HCT116 (cell line): ENCODE measurements at regions not wholly inside any gene's neighbourhood (a gene's known extent, or its start where the extent isn't known, plus 50 kb on each side); places are given as distances from the start of the nearest gene placed in this dataset.

Source experiments
- ATAC-seq: fragments of 200-7000 bp; cut with Tn5 transposase; 2 replicates; pipeline ENCODE4 v1.9.1; 2020; ENCODE audit warnings: mild to moderate bottlenecking, moderate library complexity
- BruUV-seq: library from RNA; stranded (reverse); fragments of 400-500 nt; replicated peaks from 2 replicates; lab custom pipeline; 2021; lab: Mats Ljungman, UMichigan
- CTCF ChIA-PET: fragments of 300-600 bp; sonication (Branson Sonifier 250); formaldehyde crosslinking; loops from one replicate; lab custom pipeline; 2021; ENCODE audit warnings: antibody characterized with exemption; lab: Charles Lee
- POLR2A ChIA-PET: fragments of 300-600, 350-600 bp; sonication (Branson Sonifier 250); formaldehyde crosslinking; loops from one replicate; lab custom pipeline; 2021; ENCODE audit warnings: antibody characterized with exemption; lab: Charles Lee
- RAD21 ChIA-PET, 2 experiments: fragments of 300-600 bp; sonication (Branson Sonifier 250); formaldehyde crosslinking; loops; one replicate each; lab custom pipeline; 2023; ENCODE audit warnings: low total read pairs in 2 of 2; ENCODE audit not compliant: uncharacterized antibody in 2 of 2, unreplicated experiment in 2 of 2, low non-redundant PET in 1 of 2; lab: Charles Lee
- DNase-seq: peaks from one replicate; pipeline ENCODE4 v3.0.0-alpha.2; 2010; ENCODE audit warnings: low read depth, low spot score
- H2AFZ ChIP-seq: fragments of 200-600 bp; shearing (Covaris generic), sonication (generic); 2 replicates; pipeline ENCODE4 v1.6.1; 2017; ENCODE audit warnings: low read depth, mixed run types, mixed read lengths, antibody characterized with exemption, low read length; ENCODE audit not compliant: poor library complexity, severe bottlenecking
- H3K27ac ChIP-seq: 2 replicates; pipeline ENCODE4 v1.5.1; 2012; ENCODE audit warnings: low read depth, low read length
- H3K27me3 ChIP-seq: fragments of 200-600 bp; sonication (generic); 2 replicates; pipeline ENCODE4 v1.6.1; 2016; ENCODE audit warnings: mixed run types, low read length, mixed read lengths; ENCODE audit not compliant: insufficient read depth
- H3K36me3 ChIP-seq, 2 experiments: fragments of 200-500 bp in 1 of 2; fragments of 200-600 bp in 1 of 2; sonication (Bioruptor generic) in 1 of 2; sonication (generic) in 1 of 2; 2 replicates each; pipeline versions ENCODE4 v1.5.1 to v1.6.1; 2014 to 2016; ENCODE audit warnings: low read length in 2 of 2, inconsistent platforms in 1 of 2, mixed read lengths in 1 of 2, mixed run types in 1 of 2; ENCODE audit not compliant: insufficient read depth in 2 of 2, control insufficient read depth in 1 of 2
- H3K4me1 ChIP-seq, 2 experiments: fragments of 200-600 bp in 1 of 2; sonication (generic) in 1 of 2; 2 replicates each; pipeline versions ENCODE4 v1.5.1 to v1.6.1; 2012 to 2017; ENCODE audit warnings: low read length in 2 of 2, inconsistent platforms in 1 of 2, mild to moderate bottlenecking in 1 of 2, mixed read lengths in 1 of 2, mixed run types in 1 of 2, moderate library complexity in 1 of 2; ENCODE audit not compliant: insufficient read depth in 2 of 2, control insufficient read depth in 1 of 2
- H3K4me2 ChIP-seq: fragments of 200-600 bp; sonication (generic); 2 replicates; pipeline ENCODE4 v1.6.1; 2017; ENCODE audit warnings: mixed run types, low read length, mixed read lengths
- H3K4me3 ChIP-seq, 2 experiments: fragments of 200-600 bp in 1 of 2; sonication (generic) in 1 of 2; replicated peaks in 1 of 2; 2 replicates each; pipeline ENCODE4 v1.5.1; 2011 to 2016; ENCODE audit warnings: low read length in 2 of 2, control low read depth in 1 of 2, low read depth in 1 of 2, mild to moderate bottlenecking in 1 of 2, mixed read lengths in 1 of 2, mixed run types in 1 of 2
- H3K79me2 ChIP-seq: fragments of 200-600 bp; sonication (generic); 2 replicates; pipeline ENCODE4 v1.6.1; 2017; ENCODE audit warnings: mild to moderate bottlenecking, mixed run types, low read length, moderate library complexity, mixed read lengths; ENCODE audit not compliant: insufficient read depth
- H3K9ac ChIP-seq: fragments of 200-600 bp; sonication (generic); 2 replicates; pipeline ENCODE4 v1.6.1; 2016; ENCODE audit warnings: low read length, mixed read lengths
- H3K9me2 ChIP-seq: fragments of 200-600 bp; sonication (generic), shearing (Covaris generic); 2 replicates; pipeline ENCODE4 v1.6.1; 2017; ENCODE audit warnings: mixed run types, mild to moderate bottlenecking, moderate library complexity; ENCODE audit not compliant: insufficient read depth
- H3K9me3 ChIP-seq, 2 experiments: fragments of 200-500 bp in 1 of 2; fragments of 200-600 bp in 1 of 2; sonication (Bioruptor generic) in 1 of 2; sonication (generic) in 1 of 2; 2 replicates each; pipeline ENCODE4 v1.6.1; 2014 to 2017; ENCODE audit warnings: low read length in 2 of 2, mixed read lengths in 2 of 2, inconsistent platforms in 1 of 2, low read depth in 1 of 2, mild to moderate bottlenecking in 1 of 2, mixed run types in 1 of 2, moderate library complexity in 1 of 2; ENCODE audit not compliant: control insufficient read depth in 1 of 2, insufficient read depth in 1 of 2
- H4K20me1 ChIP-seq: fragments of 200-600 bp; sonication (generic), shearing (Covaris generic); 2 replicates; pipeline ENCODE4 v1.6.1; 2017; ENCODE audit warnings: mixed run types, mild to moderate bottlenecking, moderate library complexity; ENCODE audit not compliant: insufficient read depth
- CEBPB ChIP-seq: IDR thresholded peaks from 2 replicates; pipeline ENCODE4 v1.6.1; 2012; ENCODE audit warnings: low read depth
- EGR1 ChIP-seq: IDR thresholded peaks from 2 replicates; pipeline ENCODE4 v1.6.1; 2012; ENCODE audit warnings: low read depth
- ELF1 ChIP-seq: IDR thresholded peaks from 2 replicates; pipeline ENCODE4 v1.6.1; 2012; ENCODE audit warnings: low read depth, borderline replicate concordance
- EZH2phosphoT487 ChIP-seq: fragments of 200-600 bp; IDR thresholded peaks from 2 replicates; pipeline ENCODE4 v1.6.1; 2018; ENCODE audit warnings: antibody characterized with exemption, borderline replicate concordance
- FOSL1 ChIP-seq: IDR thresholded peaks from 2 replicates; pipeline ENCODE4 v1.6.1; 2012; ENCODE audit warnings: low read depth
- JUND ChIP-seq: IDR thresholded peaks from 2 replicates; pipeline ENCODE4 v1.6.1; 2012
- MAX ChIP-seq: IDR thresholded peaks from 2 replicates; pipeline ENCODE4 v1.6.1; 2012
- YY1 ChIP-seq: IDR thresholded peaks from 2 replicates; pipeline ENCODE4 v1.6.1; 2011; ENCODE audit warnings: low read length, low read depth, moderate library complexity, mild to moderate bottlenecking; ENCODE audit not compliant: insufficient replicate concordance; ENCODE audit errors: extremely low read depth
- ZBTB33 ChIP-seq: IDR thresholded peaks from 2 replicates; pipeline ENCODE4 v1.6.1; 2011; ENCODE audit warnings: mild to moderate bottlenecking, low read length, moderate library complexity; ENCODE audit not compliant: insufficient replicate concordance; ENCODE audit errors: extremely low read depth
- ZNF274 ChIP-seq: fragments of 200-500 bp; sonication (Bioruptor generic); IDR thresholded peaks from 2 replicates; pipeline ENCODE4 v1.6.1; 2014; ENCODE audit warnings: mild to moderate bottlenecking, low read depth, low read length, inconsistent platforms
- intact Hi-C: fragments of 100-400 bp; cut with micrococcal nuclease; formaldehyde crosslinking; loops from 2 replicates; pipeline ENCODE4 v1.10.0; 2022
- TF ChIP-seq, protein P1 (sequence below): IDR thresholded peaks from 2 replicates; pipeline ENCODE4 v1.6.1; 2012; ENCODE audit warnings: low read depth

GRCh38 chr2:143835481-143835880, 684.4 kb downstream of the ZEB2 start:
- ChIA-PET RAD21 (no interaction called here), CTCF (no interaction called here)
- DNase-seq: no peak
- H2AFZ ChIP-seq: no peak overlapping the region
- no peaks in the 10 kb centered on the region for H4K20me1 ChIP-seq
- H3K9ac ChIP-seq: no peak overlapping the region
- no peak overlapping the region for H3K4me2 ChIP-seq
- no peak overlapping the region for H3K4me3 ChIP-seq
- H3K4me1 ChIP-seq: no peaks in the 10 kb centered on the region
- H3K27me3 ChIP-seq: no peaks in the 10 kb centered on the region
- H3K9me2 ChIP-seq: no peaks in the 10 kb centered on the region
- TF ChIP-seq EZH2phosphoT487 (no peak), EGR1 (no peak), FOSL1 (no peak), MAX (no peak), JUND (no peak), YY1 (no peak), ELF1 (no peak), ZBTB33 (no peak), ZNF274 (no peak), CEBPB (no peak)
- TF ChIP-seq, protein P1, sequence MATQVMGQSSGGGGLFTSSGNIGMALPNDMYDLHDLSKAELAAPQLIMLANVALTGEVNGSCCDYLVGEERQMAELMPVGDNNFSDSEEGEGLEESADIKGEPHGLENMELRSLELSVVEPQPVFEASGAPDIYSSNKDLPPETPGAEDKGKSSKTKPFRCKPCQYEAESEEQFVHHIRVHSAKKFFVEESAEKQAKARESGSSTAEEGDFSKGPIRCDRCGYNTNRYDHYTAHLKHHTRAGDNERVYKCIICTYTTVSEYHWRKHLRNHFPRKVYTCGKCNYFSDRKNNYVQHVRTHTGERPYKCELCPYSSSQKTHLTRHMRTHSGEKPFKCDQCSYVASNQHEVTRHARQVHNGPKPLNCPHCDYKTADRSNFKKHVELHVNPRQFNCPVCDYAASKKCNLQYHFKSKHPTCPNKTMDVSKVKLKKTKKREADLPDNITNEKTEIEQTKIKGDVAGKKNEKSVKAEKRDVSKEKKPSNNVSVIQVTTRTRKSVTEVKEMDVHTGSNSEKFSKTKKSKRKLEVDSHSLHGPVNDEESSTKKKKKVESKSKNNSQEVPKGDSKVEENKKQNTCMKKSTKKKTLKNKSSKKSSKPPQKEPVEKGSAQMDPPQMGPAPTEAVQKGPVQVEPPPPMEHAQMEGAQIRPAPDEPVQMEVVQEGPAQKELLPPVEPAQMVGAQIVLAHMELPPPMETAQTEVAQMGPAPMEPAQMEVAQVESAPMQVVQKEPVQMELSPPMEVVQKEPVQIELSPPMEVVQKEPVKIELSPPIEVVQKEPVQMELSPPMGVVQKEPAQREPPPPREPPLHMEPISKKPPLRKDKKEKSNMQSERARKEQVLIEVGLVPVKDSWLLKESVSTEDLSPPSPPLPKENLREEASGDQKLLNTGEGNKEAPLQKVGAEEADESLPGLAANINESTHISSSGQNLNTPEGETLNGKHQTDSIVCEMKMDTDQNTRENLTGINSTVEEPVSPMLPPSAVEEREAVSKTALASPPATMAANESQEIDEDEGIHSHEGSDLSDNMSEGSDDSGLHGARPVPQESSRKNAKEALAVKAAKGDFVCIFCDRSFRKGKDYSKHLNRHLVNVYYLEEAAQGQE: no peak
- TF ChIP-seq, all 23 proteins: peak for 0
- POLR2A ChIA-PET: no interaction called here
- ATAC-seq: no peak
- intact Hi-C loops: no loop called here
- no TSS peak for BruUV-seq
- Histone ChIP-seq H3K9me3 (no peaks in the 10 kb centered on the region), H3K79me2 (no peaks in the 10 kb centered on the region), H3K27ac (no peak overlapping the region), H3K36me3 (no peaks in the 10 kb centered on the region)
